ENCODE measurements at regions not wholly inside any gene's neighbourhood (a gene's known extent, or its start where the extent isn't known, plus 50 kb on each side); places are given as distances from the start of the nearest gene placed in this dataset.

DNA sequence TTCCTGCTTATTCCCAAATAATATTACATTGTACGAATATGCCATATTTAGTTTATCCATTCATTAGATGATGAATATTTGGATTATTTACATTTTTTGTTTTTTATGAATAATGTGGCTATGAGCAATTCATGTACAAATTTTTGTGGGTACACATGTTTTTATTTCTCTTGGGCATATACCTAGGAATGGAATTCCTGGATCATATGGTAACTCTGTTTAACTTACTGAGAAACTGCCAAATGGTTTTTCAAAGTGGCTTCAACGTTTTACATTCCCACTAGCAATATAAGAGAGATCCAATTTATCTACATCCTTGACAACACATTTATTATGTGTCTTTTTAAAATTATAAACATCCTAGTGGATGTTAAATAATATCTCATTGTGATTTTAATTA, 362.0 kb upstream of the TMCO5A start:
- DNase-seq (ENCODE audit: low read depth, low spot score), result no peak

DNA sequence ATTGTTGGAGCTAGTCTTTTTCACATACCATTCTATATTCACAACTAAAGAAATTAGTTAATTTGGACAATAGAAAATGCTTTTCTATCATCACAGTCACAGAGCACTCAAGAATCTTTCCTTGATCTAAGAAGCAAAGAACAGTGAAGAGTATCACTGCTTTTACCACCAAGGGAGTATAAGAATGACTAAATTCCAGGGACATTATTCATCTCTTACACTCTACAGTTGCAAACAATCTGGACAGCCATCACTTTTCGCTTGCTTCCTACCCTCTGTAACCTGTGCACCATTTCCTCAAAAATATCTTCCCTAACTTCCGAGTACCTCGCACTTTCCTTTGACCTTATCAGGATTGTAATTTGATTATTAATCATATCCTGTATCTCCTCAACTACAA, 359.5 kb upstream of the TMCO5A start:
- DNase-seq (ENCODE audit: low read depth, low spot score), result no peak

DNA sequence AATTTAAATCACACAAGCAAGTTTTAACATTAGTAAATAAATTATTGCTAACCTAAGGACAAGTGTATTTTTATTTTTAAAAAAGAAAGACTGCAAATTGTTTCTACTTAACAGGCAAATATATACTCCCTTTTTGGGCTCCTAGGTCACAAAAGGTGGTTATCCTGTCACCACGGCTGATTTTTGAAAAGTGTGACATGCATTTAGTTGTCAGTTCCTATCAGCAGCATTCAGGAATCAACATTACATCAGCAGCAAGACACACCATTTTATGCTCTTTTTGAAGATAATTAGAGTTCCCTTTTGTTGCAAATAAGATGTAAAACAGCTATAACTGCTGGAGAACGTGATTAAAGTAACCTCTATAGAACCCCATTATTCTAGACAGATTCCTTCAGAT, 357.5 kb upstream of the TMCO5A start:
- no peak for DNase-seq (ENCODE audit: low read depth, low spot score)

DNA sequence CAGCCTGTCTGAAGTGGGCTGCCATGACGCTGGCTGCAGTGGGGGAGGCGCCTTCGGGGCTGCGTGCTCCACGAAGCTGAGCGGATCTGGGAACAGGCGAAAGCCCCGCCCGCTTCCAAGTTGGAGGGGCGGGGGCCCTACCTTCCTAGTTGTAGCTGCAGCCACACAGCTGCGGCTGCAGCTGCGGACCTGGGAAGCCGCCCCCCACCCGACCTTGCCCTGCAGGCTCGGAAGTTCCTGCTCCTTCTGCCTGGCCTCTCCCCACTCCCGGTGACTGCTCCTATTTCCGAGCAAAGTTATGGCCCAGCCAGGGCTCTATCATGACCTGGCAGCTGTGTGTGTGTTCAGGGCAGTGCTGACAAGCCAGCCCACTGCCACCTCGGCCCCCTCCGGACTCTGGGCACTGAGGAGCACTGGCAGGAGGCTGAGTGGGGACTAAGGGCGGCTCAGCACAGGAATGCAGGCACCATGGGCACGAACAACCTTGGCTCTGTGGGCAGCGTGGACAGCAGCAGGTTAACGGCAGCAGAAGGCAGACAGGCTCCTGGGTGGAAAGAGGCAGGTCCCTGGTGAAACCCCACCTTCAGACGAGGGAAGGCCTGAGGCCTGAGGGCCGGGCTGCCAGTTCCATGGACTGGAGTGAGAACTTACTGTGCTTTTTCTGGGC, 352.4 kb upstream of the TMCO5A start:
- no peak for DNase-seq (ENCODE audit: low read depth, low spot score)

DNA sequence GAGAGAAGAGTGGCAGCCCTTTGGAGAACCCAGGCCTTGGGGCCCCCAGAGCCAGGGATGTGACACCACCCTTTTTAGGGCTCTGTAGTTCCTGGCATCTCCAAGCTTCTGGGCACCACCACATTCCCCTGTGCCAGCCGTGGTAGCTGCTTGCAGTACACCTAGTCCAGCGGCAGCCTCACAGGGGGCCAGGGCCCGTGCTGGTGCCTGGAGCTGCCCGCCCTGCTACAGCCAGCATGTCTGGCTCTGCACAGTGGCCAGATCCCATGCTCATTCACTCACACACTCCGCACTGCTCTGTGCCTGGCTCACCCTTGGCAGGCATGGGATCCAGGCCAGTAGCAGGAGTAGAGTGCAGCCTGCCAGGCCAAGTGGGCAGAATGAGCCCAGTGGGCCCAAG, 351.6 kb upstream of the TMCO5A start:
- no peak for DNase-seq (ENCODE audit: low read depth, low spot score)

DNA sequence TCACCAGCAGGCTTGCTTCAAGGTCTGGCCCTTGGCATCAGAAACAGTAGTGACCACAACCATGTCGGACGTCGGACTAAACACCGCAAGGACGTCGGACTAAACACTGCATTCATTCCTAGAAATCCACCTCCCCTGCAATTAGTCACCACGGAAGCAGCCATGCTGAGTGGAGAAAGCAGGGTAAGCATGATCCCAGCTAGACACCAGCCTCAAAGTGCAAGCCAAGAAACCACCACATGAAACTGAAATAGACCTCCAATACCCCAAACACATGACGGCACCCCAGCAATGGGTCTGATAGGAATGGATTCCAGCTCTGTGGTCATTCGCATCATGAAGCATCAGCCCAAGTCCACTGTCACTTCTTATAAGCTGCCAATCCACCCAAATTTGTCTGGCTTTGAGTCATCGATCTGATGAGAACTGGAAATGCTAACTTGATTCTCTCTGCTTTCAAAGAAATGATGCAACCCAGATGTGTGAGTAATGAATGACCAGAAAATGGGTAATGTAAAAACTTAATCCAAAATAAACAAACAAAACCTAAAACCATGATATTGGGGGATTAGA, 348.3 kb upstream of the TMCO5A start:
- DNase-seq (ENCODE audit: low read depth, low spot score), result no peak

DNA sequence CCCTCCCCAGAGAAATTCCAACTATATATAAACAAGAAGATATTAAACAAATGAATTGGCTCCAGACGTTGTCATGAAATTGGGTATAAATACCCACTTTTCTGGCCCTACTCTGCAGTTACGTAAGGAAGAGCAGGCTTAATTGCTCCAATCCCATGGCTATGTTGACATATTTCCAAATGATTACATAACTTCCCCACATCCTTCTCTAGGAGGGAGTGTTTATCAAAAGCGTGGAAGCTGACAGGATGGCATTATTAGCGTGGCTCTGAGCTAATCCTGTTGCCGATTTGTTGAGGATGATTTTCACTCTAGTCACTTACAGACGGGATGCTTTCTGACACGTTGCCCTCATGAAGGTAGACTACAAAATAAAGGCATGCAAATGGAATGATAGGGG, 347.5 kb upstream of the TMCO5A start:
- no peak for DNase-seq (ENCODE audit: low read depth, low spot score)

DNA sequence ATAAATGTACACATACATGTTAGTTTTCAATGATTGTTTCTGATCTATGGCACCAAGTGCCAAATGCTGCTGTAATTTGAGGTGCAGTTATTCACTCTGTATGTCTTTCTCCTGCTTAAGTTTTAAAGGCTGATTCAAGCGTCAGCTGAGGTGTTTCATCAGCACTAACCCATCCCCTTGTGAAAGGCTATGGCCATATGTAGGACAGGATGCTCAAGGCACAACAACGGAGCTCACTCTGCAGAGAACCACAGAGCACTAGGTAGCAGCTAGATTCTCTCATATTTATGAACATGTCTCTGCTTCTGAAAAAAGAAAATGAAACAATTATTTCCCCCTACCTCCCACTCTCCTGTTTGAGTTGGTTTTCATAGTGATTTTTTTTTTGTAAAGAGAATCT, 340.0 kb upstream of the TMCO5A start:
- no peak for DNase-seq (ENCODE audit: low read depth, low spot score)

DNA sequence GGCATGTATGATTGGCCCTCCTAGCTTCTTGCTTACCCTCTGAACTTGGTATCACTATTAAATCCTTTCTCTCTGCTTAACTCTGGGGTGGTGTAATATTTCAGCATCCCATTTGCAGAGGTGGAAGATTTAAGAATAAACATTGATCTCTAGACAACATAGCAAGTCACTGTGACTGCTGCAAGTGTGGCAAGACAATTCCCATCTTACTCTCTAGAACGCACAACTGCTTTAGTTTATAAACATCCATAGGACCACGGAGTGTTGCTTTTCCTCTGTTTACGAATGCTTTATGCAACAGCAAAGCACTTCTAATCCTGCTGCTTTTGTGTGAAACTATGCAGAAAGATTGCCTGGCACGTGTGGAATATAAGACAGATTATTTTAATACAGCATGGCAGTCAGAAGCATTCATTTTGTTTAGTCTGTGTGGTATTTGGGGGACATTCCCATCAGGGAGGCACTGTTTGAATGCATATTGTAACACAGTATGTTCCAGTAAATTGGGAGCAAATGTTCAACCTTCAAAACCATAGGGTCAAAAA, 338.9 kb upstream of the TMCO5A start:
- DNase-seq (ENCODE audit: low read depth, low spot score), result no peak

DNA sequence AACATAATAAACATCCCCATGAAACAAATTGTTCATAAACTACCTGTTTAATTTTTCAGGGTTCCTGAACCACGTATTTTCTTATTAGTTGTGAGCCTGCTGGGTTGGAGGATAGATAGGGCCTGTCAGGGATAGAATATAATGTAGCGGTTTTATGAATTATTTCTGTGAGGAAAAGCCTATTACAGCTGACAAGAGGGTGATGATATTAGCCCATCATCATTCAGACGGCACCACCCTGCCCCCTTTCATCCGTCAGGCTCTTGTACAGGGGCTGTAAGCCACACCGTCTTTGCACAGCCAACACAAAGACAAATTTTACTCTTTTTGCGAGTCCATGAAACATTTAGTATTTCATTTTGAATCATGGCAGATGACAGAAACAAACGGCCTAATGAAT, 335.3 kb upstream of the TMCO5A start:
- no peak for DNase-seq (ENCODE audit: low read depth, low spot score)

DNA sequence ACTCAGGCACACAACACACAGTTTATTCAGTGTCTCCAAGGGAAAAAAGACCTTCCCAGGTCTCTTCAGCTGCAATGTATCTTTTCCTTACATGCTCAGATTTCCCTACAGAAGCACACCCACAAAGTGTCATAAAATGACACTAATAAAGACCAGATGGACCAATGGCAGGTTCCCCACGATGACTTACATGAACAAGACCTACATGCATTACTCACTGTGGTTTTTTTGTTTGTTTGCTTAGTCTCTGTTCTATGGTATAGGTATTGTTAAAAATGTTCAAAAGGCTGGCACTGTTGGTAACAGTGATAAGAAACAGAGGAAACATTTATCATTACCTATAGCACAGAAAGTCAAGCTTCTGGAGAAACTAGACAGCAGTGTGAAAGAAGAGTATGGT, 318.2 kb upstream of the TMCO5A start:
- DNase-seq (ENCODE audit: low read depth, low spot score), result no peak

DNA sequence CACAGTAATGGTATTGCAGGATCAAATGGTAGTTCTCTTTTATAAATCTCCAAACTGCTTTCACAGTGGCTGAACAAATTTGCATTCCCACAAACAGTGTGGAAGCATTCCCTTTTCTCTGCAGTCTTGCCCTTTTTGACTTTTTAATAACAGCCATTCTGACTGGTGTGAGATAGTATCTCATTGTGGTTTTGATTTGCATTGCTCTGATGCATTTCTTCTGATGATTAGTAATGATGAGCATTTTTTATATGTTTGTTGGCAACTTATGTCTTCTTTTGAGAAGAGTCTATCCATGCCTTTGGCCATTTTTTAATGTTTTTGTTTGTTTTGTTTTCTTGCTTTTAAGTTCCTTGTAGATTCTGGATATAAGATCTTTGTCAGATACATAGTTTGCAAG, 316.1 kb upstream of the TMCO5A start:
- no peak for DNase-seq (ENCODE audit: low read depth, low spot score)

DNA sequence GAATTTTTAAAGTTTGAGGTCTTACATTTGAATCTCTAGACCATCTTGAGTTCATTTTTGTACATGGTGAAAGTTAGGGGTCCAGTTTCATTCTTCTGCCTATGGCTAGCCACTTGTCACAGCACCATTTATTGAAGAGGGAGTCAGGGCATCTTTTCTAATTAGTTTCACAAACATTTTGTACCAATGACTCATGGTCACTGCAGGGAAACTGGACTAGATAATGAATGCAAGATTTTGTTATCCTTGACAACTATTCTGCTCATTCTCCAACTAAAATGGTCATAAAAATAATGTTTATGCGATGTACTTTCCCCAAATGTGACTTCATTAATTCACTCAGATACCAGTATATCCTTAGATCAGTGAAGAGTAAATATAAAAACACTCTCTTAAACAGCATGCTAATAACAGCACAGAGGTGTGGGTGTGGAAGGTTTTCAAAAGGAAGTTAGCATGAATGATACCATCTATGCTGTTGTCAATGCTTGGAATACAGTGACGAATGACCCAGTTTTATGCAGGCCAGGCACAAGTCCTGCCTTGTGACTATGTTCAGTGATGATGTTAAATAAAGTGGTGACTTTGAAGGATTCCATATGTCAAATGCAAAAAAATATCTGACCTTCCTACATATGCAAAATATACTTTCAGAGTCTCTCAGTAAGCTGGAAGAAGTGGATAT, 314.9 kb upstream of the TMCO5A start:
- no peak for DNase-seq (ENCODE audit: low read depth, low spot score)

DNA sequence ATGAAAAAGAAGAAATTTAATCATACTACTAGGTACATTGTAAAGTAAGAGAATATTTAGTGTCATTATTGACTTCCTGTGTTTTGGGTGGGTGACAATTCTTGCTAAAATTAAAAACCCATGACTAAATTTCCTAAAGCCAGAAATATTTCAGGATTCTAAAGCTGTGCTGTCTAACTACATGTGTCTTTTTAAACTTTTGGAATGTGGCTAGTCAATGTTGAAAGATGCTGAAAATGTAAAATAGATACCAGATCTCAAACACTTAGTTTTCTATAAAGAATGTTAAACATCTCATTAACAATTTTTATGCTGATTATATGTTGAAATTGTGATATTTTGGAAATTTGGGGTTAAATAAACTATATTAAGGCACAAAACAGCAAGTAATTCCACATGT, 308.9 kb upstream of the TMCO5A start:
- DNase-seq (ENCODE audit: low read depth, low spot score), result no peak

DNA sequence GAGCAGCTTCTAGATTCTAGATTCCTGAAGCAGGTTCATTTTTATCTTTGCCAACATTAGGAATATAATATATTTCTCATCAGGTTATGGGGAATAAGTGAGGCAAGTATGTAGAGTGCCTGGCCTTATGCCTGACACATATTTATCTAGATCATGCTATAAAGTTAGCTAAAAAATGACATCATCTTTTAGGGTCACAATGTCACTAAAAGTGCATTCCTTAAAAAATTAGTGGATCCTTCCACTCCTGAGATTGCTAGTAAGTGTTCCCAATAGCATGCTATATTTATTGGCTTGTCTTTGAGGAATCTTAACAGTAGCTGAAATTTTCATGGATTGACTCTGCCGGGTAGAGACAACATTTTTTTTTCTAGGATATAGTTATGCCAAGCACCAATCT, 305.9 kb upstream of the TMCO5A start:
- no peak for DNase-seq (ENCODE audit: low read depth, low spot score)

DNA sequence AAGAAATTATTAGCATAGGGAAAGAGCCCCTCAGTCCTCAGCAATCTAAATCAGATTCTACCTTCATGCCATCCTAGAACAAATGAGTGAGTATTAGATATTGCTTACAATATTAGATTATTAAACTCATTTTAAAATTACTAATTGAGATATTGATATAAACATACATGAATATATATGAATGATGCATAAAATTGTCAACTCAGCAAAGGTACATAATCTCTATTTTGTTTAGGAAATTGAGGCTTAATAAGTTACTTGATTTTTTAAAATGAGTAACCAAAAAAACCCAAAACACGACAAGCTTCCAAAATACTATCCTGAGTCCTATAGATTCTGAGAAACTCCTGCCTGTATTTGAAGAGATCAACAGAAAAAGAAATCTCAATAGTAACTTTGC, 297.7 kb upstream of the TMCO5A start:
- no peak for DNase-seq (ENCODE audit: low read depth, low spot score)

DNA sequence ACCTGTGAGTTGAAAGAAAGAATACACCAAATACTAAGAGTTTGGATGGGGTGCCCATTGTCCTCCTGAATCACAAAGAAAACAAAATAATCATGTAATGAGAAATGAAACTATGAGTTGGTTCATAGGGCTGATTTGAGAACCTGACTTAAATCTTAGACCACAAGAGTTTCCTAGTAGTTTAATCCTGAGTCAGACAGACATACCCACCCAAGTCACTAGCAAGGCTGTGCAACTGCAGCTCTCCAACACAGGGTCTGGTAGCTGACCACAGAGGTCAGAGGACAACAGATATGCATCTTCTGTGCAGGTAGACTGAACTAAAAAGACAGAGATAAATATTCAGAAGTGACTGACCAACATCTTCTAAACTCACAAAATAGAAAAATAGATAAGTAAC, 296.3 kb upstream of the TMCO5A start:
- DNase-seq (ENCODE audit: low read depth, low spot score), result no peak

DNA sequence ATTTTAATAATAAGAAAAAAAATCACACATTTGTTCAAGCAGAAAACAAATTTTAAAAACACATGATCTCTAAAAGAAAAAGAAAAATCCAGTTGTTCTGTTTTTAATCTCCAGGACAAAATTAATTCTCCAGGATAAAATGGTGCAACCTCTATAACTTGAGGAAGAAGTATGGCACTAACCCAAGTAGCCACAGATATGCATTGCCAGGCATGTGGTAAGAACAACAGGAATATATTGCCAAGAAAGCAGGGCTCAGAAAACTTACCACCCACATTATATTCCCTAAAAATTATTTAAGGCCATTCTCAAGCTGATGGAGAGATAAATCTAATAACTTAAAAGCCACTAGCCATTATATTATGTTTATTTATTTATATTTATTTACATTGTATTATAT, 295.7 kb upstream of the TMCO5A start:
- DNase-seq (ENCODE audit: low read depth, low spot score), result no peak

DNA sequence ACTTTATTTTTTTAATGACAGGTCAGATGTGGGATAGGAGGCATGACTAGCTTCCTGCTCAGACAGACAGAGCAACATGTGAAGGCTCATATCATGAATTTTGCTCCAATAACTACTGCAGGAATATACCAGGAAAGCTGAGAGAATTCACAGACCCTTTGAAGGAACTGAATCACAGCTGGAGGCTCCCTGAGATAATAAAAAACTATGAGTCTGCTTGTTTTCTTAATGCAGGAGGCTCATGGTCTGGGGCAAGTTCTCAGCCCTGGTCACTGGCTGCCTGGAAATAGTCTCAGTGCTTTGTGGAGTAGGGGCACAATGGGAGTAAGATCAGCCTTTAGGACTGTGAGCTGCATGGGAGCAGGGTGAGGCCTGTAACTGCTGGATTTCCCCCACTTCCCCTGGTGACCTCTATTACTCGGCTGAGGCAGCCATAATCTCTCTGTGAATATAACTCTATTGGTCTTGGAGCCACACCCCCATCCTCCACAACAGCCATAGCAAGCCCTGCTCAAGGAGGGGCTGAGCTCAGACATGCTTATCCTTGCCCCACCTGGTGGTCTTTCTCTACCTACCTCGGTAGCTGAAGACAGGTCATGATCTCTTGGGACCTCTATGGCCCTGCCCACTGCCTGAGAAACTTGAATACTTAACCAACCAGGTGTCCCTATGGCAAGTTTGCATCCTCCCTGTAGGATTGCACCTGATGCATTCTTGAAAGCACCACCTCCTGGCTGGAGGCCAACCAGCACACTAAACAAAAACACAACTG, 281.6 kb upstream of the TMCO5A start:
- DNase-seq (ENCODE audit: low read depth, low spot score), result no peak

DNA sequence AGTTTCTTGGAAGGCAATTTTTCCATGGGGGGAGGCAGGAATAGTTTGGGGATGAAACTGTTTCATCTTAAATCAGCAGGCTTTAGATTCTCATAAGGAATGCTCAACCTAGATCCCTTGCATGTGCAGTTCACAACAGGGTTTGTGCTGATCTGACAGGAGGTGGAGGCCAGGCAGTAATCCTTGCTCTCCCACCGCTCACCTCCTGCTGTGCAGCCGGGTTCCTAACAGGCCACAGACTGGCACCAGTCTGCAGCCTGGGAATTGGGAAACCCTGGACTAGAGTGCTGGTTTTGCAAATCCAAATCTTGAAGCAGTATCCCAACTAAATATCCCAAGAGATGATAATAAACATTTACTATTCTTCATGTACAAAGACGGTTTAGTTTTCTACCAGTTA, 256.3 kb upstream of the TMCO5A start:
- DNase-seq (ENCODE audit: low read depth, low spot score), result no peak

DNA sequence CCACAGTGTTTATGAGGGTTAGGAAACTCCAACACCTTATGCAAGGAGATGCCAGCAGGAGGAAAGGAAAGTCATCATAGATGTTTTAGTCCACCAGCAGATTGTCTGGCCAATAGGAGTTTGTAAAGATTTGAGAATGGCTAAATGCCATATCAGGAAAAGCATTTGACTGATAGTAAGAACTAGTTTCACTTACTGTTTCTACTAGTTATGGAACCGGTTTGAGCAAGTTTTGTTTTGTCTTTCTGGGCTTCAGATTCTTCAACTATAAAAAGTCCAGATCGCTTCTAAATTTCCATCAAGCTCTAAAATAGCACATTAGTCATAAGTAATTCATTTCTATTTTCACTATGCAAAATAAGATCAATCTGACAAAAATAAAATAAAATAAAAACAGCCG, 254.8 kb upstream of the TMCO5A start:
- DNase-seq (ENCODE audit: low read depth, low spot score), result no peak

DNA sequence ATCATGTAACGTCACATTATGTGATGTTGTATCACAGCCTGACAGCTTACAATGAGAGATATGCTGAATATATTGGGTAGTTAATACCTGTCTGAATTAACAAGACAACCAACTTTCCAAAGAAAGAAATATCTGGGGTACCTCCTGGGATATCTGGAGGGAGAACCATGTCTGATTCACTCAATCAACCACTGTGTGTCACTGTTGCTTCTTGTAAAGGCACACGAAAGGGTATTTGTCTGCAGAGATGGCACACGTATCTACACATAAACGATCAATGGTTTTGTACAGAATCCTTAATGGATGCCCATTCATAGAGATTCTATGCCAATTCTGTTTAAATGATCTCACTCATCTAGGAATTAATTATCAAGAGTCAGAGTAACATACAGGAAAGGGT, 252.1 kb upstream of the TMCO5A start:
- no peak for DNase-seq (ENCODE audit: low read depth, low spot score)
